Endothelial cell of umbilical vein (primary cell): ENCODE measurements at regions not wholly inside any gene's neighbourhood (a gene's known extent, or its start where the extent isn't known, plus 50 kb on each side); places are given as distances from the start of the nearest gene placed in this dataset.

Source experiments
- CTCF ChIP-seq, 2 donors: IDR thresholded peaks; 1 replicate in 1 of 2; 2 replicates in 1 of 2; pipeline ENCODE4 v1.5.1; 2011; ENCODE audit warnings: low read length in 2 of 2, mild to moderate bottlenecking in 2 of 2, moderate library complexity in 2 of 2, control low read depth in 1 of 2, inconsistent platforms in 1 of 2, low read depth in 1 of 2; ENCODE audit not compliant: insufficient read depth in 1 of 2; ENCODE audit errors: extremely low read depth in 1 of 2
- EZH2 ChIP-seq: IDR thresholded peaks from 2 replicates; pipeline ENCODE4 v1.6.1; 2012; ENCODE audit warnings: borderline replicate concordance, low read depth, mild to moderate bottlenecking, moderate library complexity, low read length, inconsistent platforms; ENCODE audit not compliant: severe bottlenecking
- FOS ChIP-seq: IDR thresholded peaks from 2 replicates; pipeline ENCODE4 v1.6.1; 2011; ENCODE audit warnings: mild to moderate bottlenecking, low read length, moderate library complexity, borderline replicate concordance; ENCODE audit not compliant: insufficient read depth
- GATA2 ChIP-seq: IDR thresholded peaks from 2 replicates; pipeline ENCODE4 v1.7.0; 2011; ENCODE audit warnings: low read depth, mild to moderate bottlenecking, moderate library complexity, mixed read lengths, low read length; ENCODE audit not compliant: insufficient read length, insufficient read depth
- JUN ChIP-seq: IDR thresholded peaks from 2 replicates; pipeline ENCODE4 v1.6.1; 2011; ENCODE audit warnings: borderline replicate concordance, low read depth; ENCODE audit not compliant: insufficient read length, insufficient read depth
- MAX ChIP-seq: IDR thresholded peaks from 2 replicates; pipeline ENCODE4 v1.6.1; 2011; ENCODE audit not compliant: insufficient read depth, insufficient read length
- MYC ChIP-seq: IDR thresholded peaks from one replicate; pipeline ENCODE4 v1.6.1; 2011; ENCODE audit warnings: mild to moderate bottlenecking, low read depth, low read length
- POLR2A ChIP-seq: IDR thresholded peaks from 2 replicates; pipeline ENCODE4 v1.6.1; 2012; ENCODE audit warnings: low read depth, mild to moderate bottlenecking, control low read depth, low read length
- POLR2AphosphoS5 ChIP-seq: IDR thresholded peaks from 2 replicates; pipeline ENCODE4 v1.6.1; 2012; ENCODE audit warnings: low read depth, mild to moderate bottlenecking, control low read depth, low read length, moderate library complexity; ENCODE audit not compliant: insufficient read depth

GRCh38 chr22:49492308-49492707, 335.4 kb downstream of the BRD1 start:
- no peak for TF ChIP-seq CTCF (IDR thresholded peaks at IDR 0.05; ENCODE audit: extremely low read depth in 1 of 2, insufficient read depth in 1 of 2, low read depth in 1 of 2, low read length in 2 of 2)
- no peak for TF ChIP-seq MYC
- TF ChIP-seq POLR2AphosphoS5: no peak
- TF ChIP-seq EZH2: no peak
- TF ChIP-seq POLR2A: no peak
- TF ChIP-seq MAX: no peak
- TF ChIP-seq GATA2: no peak
- TF ChIP-seq JUN: no peak
- TF ChIP-seq FOS: no peak
